ENCODE measurements at regions not wholly inside any gene's neighbourhood (a gene's known extent, or its start where the extent isn't known, plus 50 kb on each side); places are given as distances from the start of the nearest gene placed in this dataset.
"Not testable (repeated sequence)": the region's sequence is repeated elsewhere in the genome, so short reads cannot be mapped to it uniquely, and the experiment has no call there.

DNA sequence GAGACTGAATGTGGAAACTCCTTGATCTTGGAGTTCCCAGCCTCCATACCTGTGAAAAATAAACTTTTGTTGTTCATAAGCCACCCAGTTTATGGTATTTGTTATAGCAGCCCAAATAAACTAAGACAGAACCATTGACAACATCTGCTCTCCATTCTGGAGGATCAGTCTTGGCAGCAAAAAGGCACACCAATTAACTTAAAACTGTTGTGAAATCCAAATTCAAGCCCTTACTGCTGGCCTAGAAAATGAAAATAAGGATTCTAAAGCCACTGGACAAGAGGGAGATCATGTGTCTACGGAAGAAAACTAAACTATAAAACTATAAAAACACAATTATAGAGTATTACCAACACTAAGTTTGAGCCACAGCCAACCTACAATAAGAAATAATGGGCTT, 172.1 kb upstream of the RNPC3 start:
- intact Hi-C loops (cut with micrococcal nuclease), result no loop called here

DNA sequence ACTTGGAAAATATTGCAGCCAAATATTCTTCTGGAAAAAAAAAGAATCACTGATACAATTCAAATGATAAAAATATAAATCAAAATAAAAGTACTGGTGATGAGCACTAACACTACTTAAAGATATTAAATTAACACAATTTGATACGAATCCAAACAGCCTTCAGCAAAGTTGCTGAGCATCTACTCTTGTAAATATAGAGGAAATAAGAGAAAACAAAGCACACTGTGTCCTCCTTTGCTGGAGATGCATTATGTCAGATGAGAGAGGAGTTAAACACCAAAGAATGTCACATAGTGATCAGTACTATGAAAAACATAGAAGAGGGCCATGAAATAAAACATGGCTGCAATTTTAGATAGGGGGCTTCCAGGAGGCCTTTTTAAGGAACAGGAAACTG, 177.4 kb upstream of the RNPC3 start:
- intact Hi-C loops (cut with micrococcal nuclease), result no loop called here

DNA sequence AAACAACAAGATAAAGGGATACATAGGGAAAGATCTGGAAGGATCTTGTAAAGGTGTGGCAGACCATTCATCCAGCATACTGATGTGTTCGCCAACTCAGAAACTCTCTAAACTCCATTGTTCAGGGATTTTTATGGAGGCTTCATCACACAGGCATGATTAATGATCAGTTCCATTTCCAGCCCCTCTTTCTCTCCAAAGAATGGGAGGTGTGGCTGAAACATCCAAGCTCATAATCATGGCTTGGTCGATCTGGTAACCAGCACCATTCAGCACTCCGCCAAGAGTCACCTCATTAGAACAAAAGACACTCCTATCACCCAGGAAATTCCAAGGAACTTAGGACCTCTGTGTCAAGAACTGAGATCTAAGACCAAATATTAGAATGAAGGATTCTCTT, 180.6 kb upstream of the RNPC3 start:
- intact Hi-C loops (cut with micrococcal nuclease), result no loop called here

DNA sequence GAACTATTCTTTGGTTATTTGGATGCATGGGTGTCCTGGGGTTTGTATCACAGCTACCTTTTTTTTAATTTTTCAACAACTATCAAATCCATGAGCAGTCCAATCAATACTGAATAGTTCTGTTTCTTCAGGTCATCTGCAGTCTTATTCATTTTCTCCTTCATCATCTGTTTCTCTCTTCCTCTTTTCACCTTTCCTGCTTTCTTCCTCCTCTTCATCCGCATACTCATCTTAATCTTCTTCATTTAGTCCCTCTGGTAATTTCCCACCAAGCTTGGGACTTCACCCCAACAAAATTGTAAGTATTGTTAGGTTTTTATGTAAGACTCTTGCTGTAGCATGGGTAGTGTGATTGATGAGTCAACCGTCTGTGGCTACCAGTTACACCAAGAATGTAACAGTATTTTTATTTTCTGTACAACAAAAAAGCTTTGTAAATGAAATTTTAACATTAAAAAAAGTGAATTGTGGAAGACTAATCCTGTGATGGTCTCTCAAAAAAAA, 184.1 kb upstream of the RNPC3 start:
- intact Hi-C loops (cut with micrococcal nuclease), result no loop called here

DNA sequence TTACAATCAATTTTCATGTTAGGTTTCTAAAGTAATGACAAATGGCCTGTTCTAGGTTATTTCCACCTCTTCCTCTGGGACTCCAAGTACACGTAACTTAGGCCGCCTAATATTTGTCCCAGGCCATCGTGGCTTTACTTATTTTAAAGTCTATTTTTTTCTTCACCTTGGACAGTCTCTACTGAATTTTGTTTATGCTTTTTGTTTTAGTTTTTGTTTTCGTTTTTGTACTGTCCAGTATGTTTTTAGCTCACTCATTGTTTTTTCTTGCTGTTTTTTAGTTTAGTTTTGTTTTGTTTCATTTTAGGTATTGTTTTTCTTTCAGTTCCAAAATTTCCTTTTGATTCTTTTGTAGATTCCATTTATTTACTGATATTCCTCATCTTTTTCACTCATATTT, 187.7 kb upstream of the RNPC3 start:
- intact Hi-C loops (cut with micrococcal nuclease), result no loop called here

DNA sequence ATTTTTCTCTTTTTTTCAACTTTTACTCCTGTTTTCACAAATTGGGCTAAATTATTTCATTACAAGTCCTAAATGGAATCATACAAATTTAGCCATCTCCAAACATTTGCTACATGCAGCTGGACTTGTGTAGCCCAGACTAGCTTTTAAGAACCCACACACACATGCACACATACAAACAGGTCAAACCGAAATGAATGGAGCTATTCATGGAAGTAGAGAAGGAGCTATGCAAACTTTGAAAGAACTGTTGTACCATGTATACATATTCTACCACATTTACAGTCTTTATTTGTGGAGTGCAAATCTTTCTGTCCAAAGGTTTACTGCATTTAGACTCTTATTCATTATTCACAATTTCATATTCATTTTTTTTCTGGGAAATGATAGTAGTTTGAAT, 189.1 kb upstream of the RNPC3 start:
- intact Hi-C loops (cut with micrococcal nuclease), result no loop called here

DNA sequence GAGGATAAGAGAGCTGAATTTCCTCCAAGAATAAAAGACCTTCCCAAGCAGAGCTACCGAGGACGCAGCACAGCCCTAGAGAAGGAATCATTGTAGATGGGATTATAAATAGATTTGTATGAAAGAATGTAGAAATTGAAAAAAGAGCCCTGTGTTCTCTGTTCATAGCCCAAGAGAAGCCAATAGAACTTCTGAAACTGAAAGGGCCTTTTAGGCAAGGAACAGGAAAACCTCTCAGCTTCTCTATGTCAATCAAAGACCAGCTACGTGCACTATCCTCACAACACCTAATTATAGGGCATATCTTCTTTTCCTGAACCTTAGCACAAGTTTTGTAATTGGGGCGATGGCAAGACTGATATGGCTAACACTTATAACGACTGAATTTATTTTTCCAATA, 192.4 kb upstream of the RNPC3 start:
- intact Hi-C loops (cut with micrococcal nuclease), result no loop called here

DNA sequence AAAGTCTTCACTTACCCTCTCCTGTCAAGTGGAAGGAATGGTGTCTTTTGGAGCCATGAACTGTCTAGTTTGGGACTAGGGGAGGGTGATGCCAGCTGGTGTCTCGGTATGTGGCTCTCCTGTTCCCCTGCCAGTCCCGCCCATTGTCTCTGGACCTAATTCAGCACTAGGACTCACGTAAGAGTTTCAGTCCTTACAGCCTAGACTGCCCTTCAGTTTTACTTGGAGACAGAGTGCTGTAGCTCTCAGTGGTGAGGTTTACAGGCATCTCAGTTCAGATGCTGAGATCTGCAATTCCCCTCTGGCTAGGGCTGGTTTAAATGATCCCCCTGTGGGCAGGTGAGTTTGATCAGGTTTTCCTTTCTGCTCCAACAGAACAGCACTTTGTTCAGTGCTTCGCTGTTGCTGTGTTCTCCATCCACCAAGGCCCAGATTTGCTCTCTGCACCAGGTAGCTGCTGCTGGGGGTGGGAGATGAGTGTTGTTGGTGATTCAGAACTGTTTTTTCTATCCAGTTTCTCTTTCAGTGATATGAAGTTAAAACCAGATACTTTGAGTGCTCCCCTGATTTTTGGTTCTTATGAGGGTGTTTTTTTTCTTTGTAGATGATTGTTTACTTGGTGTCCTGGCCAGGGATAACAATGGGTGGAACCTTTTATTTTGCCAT, 198.3 kb upstream of the RNPC3 start:
- intact Hi-C loops (cut with micrococcal nuclease), result no loop called here

DNA sequence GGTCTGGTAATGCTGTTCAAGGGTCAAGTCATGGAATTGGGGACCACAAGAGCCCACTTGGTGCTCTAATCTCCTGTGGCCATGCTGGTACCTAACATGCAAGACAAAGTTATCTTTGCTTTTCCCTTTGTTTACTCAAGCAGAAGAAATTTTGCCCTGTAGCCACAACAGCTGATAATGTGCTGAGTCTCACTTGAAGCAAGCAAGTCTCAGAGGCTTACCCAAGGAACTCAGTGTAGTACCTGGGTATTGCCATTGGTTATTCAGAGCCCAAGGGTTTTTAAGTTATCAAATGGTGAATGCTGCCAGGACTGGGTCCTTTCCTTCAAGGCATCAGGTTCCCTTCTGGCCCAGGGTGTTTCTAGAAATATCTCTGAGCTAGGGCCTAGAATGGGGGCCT, 198.9 kb upstream of the RNPC3 start:
- intact Hi-C loops (cut with micrococcal nuclease), result no loop called here

DNA sequence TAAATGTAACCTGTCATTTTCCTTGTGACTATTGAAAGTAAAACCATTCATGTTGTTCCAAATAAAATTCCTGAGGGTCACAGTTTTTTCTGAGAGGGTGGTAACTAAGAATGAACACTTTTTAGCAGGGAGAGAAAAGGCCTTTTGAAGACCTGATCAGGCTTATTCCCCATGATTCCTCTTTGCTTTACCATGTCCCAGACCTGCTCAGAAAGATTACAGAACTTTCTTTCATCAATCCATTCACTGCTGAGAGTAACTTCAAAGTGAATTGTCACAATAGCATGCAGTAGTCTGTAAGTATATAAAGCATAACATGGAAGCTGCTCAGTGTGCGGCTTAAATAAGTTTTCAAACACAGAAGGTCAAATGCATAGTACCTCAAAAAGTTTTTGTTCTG, 201.5 kb upstream of the COL11A1 start:
- intact Hi-C loops (cut with micrococcal nuclease), result no loop called here

DNA sequence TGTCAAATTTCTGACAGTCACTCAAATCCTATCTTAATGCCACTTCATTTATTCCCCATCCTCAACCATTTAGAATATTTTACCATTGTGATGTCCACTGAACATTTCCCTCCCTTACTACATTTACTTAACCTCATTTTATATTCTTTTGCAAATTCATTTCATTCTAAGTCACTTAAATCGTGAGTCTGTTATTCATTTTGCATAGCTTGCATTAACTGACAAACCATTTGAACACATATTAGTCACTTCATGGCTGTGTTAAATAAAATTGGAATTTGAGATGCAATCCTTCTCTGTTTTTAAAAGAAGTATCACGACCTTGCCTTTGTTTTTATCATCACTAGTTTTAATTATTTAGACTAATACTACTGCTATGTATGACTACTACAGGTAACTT, 199.4 kb upstream of the COL11A1 start:
- intact Hi-C loops (cut with micrococcal nuclease), result no loop called here

DNA sequence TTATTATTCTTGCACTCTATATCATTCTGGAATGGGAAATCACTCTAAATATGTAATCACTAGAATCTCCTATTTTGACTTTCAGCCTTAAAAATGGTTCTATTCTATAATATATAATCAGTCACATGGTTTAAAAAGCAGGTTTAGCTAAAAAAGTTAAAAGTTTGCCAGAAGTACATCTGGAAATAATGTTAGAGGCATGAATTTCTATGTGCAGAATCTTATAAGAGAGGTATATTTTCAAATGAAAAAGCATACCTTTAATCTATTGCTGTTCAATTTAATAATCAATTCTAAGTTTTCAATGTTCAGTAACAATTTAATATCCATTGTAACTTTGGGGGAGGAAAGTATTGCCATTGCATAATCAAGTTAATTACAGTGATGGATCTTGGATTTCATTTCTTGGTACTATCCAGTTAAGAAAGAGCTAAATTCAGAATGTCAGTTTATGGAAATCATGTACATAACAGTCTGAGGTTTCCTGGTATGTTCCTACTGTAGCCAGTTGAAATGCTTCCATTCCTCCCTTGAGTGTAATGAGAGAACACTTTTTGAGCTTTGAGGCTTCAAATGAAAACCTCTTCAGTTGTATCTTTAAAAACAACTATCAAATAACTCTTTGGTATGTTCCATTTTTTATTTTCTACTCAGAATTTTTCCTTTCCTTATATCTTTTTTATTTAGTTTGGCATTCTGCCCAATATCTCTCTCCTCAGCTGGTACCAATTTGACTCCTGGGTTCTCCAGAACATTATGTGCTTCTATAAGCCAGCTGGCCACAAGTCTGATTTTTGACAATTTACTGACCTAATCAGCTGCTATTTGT, 175.7 kb upstream of the COL11A1 start:
- intact Hi-C loops (cut with micrococcal nuclease), result no loop called here

DNA sequence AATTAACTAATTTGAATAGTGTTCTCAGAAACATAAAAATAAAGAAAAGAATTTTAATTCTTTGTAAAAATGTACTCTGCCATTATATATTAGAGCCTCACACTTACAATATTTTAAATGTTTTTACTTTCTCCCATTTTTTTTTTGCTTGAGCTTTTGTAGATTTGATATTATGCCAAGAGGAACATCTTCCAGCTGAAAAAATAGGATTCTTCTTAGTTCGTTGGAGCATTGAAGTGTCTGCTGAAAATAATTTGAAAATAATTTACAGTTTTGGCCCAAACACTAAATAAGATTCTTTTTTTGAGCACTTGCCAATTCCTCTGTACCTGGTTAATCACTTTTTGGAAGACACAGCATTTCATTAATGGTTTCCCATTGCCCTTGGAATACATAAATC, 175.0 kb upstream of the COL11A1 start:
- intact Hi-C loops (cut with micrococcal nuclease), result no loop called here

DNA sequence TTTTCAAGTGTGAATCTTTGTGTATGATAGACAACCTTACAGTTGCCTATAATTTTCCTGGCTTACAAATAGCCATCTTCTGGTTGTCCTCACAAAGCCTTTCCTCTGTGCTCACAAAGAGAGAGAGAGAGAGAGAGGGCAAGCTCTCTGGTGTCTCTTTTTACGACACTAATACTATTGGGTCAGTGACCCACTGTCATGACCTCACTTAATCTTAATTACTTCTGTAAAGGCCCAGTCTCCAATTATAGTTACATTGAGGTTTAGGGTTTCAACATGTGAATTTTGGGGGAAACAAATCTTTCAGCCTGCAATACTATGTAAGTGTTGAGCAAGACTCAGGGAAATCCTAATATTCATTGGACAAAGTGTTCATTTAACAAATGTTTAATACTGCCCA, 167.4 kb upstream of the COL11A1 start:
- intact Hi-C loops (cut with micrococcal nuclease), result no loop called here

DNA sequence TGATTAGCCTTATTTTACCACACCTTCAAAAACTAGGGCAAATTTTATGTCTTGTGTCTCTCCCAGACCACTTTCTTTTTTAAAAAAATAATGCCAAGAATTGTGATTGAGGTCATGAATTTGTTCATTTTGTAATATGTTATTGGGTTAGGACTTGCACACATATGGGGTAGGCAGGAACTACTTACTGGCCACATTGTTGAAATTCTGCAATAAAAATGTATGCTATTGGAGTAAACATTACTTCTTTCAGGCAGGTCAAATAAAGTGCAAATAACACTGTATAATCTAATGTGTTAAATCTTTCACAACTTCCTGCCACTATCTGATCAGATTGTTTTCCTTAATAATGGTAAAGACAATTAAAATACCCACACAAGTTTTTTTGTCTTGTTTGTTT, 166.6 kb upstream of the COL11A1 start:
- intact Hi-C loops (cut with micrococcal nuclease), result no loop called here

DNA sequence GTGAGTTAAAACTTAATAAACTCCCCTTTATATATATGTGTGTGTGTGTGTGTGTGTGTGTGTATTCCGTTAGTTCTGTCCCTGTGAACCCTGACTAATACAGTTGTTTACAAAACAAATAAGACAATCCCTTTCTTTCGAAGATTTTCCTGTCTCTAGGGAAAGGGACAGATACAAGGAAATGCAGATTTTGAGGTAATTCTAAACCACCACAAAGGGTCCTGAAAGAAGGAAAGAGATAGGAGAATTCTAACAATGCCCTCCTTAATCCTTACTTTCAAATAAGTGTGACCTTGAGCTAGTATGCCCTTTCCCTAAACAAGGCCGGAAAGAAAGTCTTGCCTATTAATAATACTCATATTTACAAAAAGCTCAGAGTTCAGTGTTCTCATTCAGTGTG, 164.8 kb upstream of the COL11A1 start:
- intact Hi-C loops (cut with micrococcal nuclease), result no loop called here

DNA sequence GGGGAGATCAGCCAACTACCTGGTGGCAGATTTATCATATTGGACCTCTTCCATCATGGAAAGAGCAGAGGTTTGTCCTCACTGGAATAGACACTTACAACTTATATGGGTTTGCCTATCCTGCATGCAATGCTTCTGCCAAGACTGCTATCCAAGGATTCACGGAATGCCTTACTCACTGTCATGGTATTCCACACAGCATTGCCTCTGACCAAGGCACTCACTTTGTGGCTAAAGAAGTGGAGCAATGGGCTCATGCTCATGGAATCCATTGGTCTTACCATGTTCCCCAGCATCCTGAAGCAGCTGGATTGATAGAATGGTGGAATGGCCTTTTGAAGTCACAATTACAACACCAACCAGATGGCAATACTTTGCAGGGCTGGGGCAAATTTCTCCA, 163.1 kb upstream of the COL11A1 start:
- intact Hi-C loops (cut with micrococcal nuclease), result not testable (repeated sequence)

DNA sequence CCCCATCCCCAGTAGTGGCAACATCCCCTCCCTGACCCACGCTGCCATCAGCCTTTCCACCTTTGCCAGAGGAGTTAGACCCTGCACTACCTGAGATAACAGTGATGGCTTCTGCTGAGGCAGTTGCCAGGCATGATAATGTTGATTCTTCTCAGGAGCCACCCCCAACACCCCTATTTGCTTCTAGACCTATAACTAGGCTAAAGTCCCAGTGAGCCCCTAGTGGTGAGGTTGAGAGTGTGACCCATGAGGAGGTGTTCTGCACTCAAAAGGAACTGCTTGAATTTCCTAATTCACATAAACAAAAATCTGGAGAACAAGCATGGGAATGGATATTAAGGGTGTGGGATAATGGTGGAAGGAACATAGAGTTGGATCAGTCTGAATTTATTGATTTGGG, 159.6 kb upstream of the COL11A1 start:
- intact Hi-C loops (cut with micrococcal nuclease), result no loop called here

DNA sequence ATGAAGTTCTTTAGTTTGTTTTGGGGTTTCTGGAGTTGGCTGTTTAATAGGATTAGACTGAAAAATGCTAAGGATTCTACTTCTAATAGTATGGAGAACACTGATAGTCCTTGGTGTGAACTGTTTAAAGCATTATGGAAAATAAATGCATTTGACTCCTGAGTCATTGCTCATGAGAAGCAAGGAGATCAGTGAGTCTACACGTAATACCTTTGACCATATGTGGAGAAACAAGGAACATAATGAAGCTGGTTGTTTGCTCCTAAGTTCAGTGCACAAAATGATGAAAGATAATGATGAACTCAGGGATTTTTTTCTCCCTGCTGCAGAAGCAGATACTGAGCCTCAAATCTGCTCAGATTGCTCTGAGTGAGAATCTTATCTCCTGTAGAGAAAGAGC, 158.9 kb upstream of the COL11A1 start:
- intact Hi-C loops (cut with micrococcal nuclease), result no loop called here

DNA sequence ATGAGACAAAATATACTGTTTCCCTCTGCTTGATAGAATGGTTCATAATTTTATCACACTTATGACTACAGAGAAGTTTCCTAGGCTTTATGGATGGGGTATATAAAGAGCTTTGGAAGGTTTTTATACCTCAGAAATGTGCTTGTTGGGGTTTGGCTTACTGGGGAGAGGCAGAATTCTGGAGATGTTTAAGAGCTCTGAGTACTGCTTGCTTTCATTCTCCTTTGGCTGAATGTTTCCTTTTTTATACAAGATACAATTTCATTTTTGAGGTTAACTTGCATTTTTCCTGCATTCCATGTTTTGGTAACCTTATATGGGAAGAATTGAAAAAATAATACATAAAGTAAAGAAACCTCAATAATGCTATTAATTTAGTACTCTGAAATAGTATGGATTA, 157.7 kb upstream of the COL11A1 start:
- intact Hi-C loops (cut with micrococcal nuclease), result no loop called here

DNA sequence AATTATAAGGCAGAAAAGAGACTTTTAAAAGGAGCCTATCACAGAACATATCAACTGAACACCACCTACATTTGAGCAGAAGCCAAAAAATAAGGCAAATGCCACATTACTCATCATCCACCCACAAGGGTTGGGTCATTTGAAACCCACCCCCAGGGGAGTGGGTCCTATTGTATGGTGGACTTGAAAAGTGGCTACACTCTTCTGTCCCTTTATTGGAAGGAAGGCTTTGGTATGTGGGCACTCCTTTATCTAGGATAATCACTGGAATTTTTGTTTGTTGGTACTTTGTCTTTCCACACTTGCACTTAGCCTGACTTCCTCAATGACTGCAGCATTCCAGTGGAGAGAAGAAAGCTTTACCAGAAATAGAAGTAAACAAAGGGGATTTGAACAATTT, 157.2 kb upstream of the COL11A1 start:
- intact Hi-C loops (cut with micrococcal nuclease), result no loop called here

DNA sequence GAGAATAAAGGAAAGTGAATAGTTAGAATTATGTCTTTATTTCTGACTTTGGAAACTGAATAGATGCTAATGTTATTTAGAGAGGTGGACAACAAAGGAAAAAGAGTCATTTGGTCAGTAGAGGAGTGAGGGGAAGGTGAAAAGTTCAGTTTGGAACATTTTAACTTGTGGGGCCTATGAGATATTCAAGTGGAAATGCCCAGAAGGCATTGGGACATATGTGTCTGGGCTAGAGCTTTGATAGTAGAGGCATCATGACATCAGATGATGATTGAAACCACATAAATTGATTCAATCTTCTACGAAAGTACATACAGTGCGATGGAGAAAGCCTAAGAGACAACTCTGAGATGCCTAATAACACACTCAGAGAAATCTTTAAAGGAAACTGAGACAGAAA, 151.7 kb upstream of the COL11A1 start:
- intact Hi-C loops (cut with micrococcal nuclease), result no loop called here

DNA sequence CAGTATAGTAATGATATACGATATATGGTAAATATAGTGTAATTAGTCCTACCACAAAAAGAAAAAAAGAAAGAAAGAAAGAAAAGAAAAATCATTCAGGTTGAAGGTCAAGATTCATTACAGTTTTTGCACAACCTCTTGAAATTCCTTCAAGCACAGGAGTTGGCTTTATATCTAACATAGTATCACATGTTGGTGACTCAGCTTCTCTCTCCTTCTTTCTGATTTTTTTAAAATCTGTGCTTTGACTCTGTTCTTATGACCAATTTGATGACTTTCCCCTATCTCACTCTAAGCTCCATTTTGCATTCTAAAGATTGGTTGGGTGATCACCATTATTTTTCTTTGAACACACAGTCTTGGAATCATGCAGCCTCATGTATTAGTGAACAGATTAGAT, 148.2 kb upstream of the COL11A1 start:
- intact Hi-C loops (cut with micrococcal nuclease), result no loop called here

All from T-helper 1 cell treated with Interleukin-12 subunit alpha and Interleukin-12 subunit beta and Interleukin-4 antibody, amounts not matched to agents 30 ng/mL and 1 ng/mL, for 36 hours (primary cell).